ENCODE measurements at regions not wholly inside any gene's neighbourhood (a gene's known extent, or its start where the extent isn't known, plus 50 kb on each side); places are given as distances from the start of the nearest gene placed in this dataset.

DNA sequence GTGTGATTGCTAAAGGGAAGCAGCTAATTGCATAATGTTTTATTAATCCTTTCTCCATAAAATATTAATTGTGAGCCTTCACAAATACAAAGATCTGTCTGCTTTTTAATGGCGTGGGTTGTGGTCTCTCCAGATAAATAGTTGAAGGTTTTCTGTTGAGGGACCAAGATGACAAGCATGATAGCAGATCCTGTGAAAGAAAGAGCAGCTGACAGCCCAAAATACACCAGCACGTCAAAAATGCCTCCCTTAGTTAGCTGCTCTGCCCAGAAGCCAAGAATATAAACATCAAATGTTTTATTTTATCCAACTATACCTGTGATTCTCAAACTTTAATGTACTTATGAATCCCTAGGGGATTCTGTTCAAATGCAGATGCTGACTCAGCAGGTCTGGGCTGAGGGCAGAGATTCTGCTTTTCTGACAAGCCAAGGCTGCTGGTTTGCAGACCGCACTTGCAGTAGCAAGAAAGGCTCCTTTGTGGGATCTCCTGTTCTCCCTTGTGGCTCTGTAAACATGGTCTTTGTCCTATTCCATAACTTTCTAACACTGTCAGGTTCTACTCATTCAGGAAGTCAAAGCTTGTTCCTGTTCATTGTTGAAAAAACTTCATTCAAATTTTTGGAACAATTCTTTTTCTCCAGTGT lies 119.1 kb upstream of the SLC25A36 start:
- H3K9me3 ChIP-seq (ENCODE audit: control insufficient read depth, insufficient read depth, low read depth, low read length): no peaks in the 10 kb centered on the region
- ChIA-PET CTCF (no interaction called here), POLR2A (no interaction called here)
- H3K4me3 ChIP-seq (ENCODE audit: low read depth, low read length): no peak overlapping the region
- no peak overlapping the region for H3K27ac ChIP-seq (ENCODE audit: extremely low read depth, low read depth, low read length)
- TF ChIP-seq SETDB1 (IDR thresholded peaks at IDR 0.05; ENCODE audit: insufficient read length, low read length): no peak
- TF ChIP-seq ZNF354C (tag by site-specific recombination; IDR thresholded peaks at IDR 0.05; ENCODE audit: borderline replicate concordance, low read depth): no peak
- TF ChIP-seq, protein P1, sequence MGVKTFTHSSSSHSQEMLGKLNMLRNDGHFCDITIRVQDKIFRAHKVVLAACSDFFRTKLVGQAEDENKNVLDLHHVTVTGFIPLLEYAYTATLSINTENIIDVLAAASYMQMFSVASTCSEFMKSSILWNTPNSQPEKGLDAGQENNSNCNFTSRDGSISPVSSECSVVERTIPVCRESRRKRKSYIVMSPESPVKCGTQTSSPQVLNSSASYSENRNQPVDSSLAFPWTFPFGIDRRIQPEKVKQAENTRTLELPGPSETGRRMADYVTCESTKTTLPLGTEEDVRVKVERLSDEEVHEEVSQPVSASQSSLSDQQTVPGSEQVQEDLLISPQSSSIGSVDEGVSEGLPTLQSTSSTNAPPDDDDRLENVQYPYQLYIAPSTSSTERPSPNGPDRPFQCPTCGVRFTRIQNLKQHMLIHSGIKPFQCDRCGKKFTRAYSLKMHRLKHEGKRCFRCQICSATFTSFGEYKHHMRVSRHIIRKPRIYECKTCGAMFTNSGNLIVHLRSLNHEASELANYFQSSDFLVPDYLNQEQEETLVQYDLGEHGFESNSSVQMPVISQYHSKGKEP (tag by site-specific recombination; IDR thresholded peaks at IDR 0.05): no peak
- TF ChIP-seq ZFP41 (tag by site-specific recombination; IDR thresholded peaks at IDR 0.05; ENCODE audit: borderline replicate concordance): no peak
- no peak for TF ChIP-seq ZNF23 (tag by site-specific recombination; IDR thresholded peaks at IDR 0.05; ENCODE audit: borderline replicate concordance)
- TF ChIP-seq EGR2 (tag by site-specific recombination; IDR thresholded peaks at IDR 0.05; ENCODE audit: low read depth): no peak
- TF ChIP-seq ZNF707 (tag by site-specific recombination; IDR thresholded peaks at IDR 0.05): no peak
- H3K36me3 ChIP-seq (ENCODE audit: control insufficient read depth in 2 of 2, insufficient read depth in 1 of 2, low read length in 2 of 2): no peaks in the 10 kb centered on the region
- no peaks in the 10 kb centered on the region for H3K4me1 ChIP-seq (ENCODE audit: control insufficient read depth, insufficient read depth, low read length)

DNA sequence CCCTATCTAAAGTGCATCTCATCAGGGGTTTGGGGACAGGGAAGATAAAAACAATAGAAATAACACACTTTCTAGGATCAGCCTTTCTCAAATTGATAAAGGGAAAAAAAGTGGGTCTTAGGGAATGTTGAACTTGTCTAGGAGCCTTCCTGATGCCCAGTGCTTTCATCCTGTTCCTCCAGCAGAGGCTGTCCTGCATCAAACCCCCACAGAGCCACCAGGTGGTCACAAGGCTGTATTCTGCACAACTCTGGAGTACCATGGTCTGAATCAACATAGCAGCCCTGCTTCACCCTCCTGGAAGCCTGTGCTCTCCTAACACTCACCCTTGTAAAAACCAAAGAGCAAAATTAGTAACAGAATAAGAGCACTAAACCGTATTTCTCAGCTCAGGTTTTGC lies 118.5 kb upstream of the SLC25A36 start:
- ChIA-PET POLR2A (no interaction called here), CTCF (interaction anchor here (0.7 kb wide), 1 partner anchor 628 kb away, joined by 3 read pairs; no protein-coding TSS in a partner anchor)
- Histone ChIP-seq H3K4me3 (ENCODE audit: low read depth, low read length) (no peak overlapping the region), H3K4me1 (ENCODE audit: control insufficient read depth, insufficient read depth, low read length) (no peaks in the 10 kb centered on the region), H3K9me3 (ENCODE audit: control insufficient read depth, insufficient read depth, low read depth, low read length) (no peaks in the 10 kb centered on the region), H3K27ac (ENCODE audit: extremely low read depth, low read depth, low read length) (no peak overlapping the region), H3K36me3 (ENCODE audit: control insufficient read depth in 2 of 2, insufficient read depth in 1 of 2, low read length in 2 of 2) (no peaks in the 10 kb centered on the region)
- TF ChIP-seq ZNF157 (tag by site-specific recombination; IDR thresholded peaks at IDR 0.05): no peak
- no peak for TF ChIP-seq ZNF324 (tag by site-specific recombination; IDR thresholded peaks at IDR 0.05)
- TF ChIP-seq, protein P2, sequence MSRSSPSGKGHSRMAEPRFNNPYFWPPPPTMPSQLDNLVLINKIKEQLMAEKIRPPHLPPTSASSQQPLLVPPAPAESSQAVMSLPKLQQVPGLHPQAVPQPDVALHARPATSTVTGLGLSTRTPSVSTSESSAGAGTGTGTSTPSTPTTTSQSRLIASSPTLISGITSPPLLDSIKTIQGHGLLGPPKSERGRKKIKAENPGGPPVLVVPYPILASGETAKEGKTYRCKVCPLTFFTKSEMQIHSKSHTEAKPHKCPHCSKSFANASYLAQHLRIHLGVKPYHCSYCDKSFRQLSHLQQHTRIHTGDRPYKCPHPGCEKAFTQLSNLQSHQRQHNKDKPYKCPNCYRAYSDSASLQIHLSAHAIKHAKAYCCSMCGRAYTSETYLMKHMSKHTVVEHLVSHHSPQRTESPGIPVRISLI (tag by site-specific recombination; IDR thresholded peaks at IDR 0.05): no peak
- no peak for TF ChIP-seq KLF10 (tag by site-specific recombination; IDR thresholded peaks at IDR 0.05)
- no peak for TF ChIP-seq ZNF423 (tag by site-specific recombination; IDR thresholded peaks at IDR 0.05)
- TF ChIP-seq ZBTB8A (tag by site-specific recombination; IDR thresholded peaks at IDR 0.05): no peak
- no peak for TF ChIP-seq ZBTB7A (tag by site-specific recombination; IDR thresholded peaks at IDR 0.05; ENCODE audit: low read depth)
- no peak for TF ChIP-seq ZNF629 (tag by site-specific recombination; IDR thresholded peaks at IDR 0.05)
- no peak for TF ChIP-seq ZNF169 (tag by site-specific recombination; IDR thresholded peaks at IDR 0.05)

DNA sequence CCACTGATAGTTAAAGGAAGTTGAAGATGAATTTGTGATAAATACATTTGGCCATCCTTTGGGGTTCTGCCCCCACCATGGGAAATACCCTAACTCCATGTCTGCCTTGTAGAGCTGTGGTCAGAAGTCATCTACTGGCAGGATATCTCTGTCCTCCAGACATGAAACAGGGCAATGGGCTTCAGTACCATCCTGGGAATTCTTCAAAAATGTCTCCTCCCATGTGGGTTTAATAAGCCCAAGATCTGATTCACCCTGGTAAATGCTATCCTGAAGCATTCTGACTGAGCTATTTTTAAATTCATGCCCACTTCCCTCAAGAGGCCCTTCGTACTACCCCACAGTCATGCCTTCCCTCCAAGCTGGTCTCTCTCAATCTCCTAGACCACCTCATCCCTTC lies 113.7 kb upstream of the SLC25A36 start:
- Histone ChIP-seq H3K4me3 (ENCODE audit: low read depth, low read length) (no peak overlapping the region), H3K4me1 (ENCODE audit: control insufficient read depth, insufficient read depth, low read length) (no peaks in the 10 kb centered on the region), H3K9me3 (ENCODE audit: control insufficient read depth, insufficient read depth, low read depth, low read length) (no peaks in the 10 kb centered on the region), H3K27ac (ENCODE audit: extremely low read depth, low read depth, low read length) (no peak overlapping the region), H3K36me3 (ENCODE audit: control insufficient read depth in 2 of 2, insufficient read depth in 1 of 2, low read length in 2 of 2) (no peaks in the 10 kb centered on the region)
- ChIA-PET POLR2A (no interaction called here), CTCF (no interaction called here)
- TF ChIP-seq, protein P3, sequence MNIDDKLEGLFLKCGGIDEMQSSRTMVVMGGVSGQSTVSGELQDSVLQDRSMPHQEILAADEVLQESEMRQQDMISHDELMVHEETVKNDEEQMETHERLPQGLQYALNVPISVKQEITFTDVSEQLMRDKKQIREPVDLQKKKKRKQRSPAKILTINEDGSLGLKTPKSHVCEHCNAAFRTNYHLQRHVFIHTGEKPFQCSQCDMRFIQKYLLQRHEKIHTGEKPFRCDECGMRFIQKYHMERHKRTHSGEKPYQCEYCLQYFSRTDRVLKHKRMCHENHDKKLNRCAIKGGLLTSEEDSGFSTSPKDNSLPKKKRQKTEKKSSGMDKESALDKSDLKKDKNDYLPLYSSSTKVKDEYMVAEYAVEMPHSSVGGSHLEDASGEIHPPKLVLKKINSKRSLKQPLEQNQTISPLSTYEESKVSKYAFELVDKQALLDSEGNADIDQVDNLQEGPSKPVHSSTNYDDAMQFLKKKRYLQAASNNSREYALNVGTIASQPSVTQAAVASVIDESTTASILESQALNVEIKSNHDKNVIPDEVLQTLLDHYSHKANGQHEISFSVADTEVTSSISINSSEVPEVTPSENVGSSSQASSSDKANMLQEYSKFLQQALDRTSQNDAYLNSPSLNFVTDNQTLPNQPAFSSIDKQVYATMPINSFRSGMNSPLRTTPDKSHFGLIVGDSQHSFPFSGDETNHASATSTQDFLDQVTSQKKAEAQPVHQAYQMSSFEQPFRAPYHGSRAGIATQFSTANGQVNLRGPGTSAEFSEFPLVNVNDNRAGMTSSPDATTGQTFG (tag by site-specific recombination; IDR thresholded peaks at IDR 0.05; ENCODE audit: borderline replicate concordance): no peak

All from HEK293 (cell line).